Uterus (tissue), 3 donors: ENCODE measurements at regions not wholly inside any gene's neighbourhood (a gene's known extent, or its start where the extent isn't known, plus 50 kb on each side); places are given as distances from the start of the nearest gene placed in this dataset.
"Not testable (repeated sequence)": the region's sequence is repeated elsewhere in the genome, so short reads cannot be mapped to it uniquely, and the experiment has no call there.

Source experiments
- DNase-seq, 2 donors: peaks; one replicate each; pipeline ENCODE4 v3.0.0-alpha.2; 2019 to 2020
- H3K27ac ChIP-seq, 2 donors: fragments of 200-600 bp; sonication (generic); 1 replicate in 1 of 2; 2 replicates in 1 of 2; pipeline ENCODE4 v1.5.1; 2016 to 2018
- H3K27me3 ChIP-seq, 2 donors: fragments of 200-600 bp; sonication (generic); one replicate each; pipeline ENCODE4 v1.5.1; 2018 to 2019; ENCODE audit warnings: control low read depth in 1 of 2
- H3K36me3 ChIP-seq, 2 donors: fragments of 200-600 bp; sonication (generic); one replicate each; pipeline ENCODE4 v1.5.1; 2019; ENCODE audit warnings: control low read depth in 1 of 2
- H3K4me1 ChIP-seq, 2 donors: fragments of 200-600 bp; sonication (generic); one replicate each; pipeline ENCODE4 v1.5.1; 2018 to 2019; ENCODE audit warnings: control low read depth in 1 of 2
- H3K4me3 ChIP-seq, 2 donors: fragments of 200-600 bp; sonication (generic); 1 replicate in 1 of 2; 2 replicates in 1 of 2; pipeline ENCODE4 v1.5.1; 2018 to 2019; ENCODE audit warnings: mild to moderate bottlenecking in 1 of 2
- H3K9me3 ChIP-seq, 2 donors: fragments of 200-600 bp; sonication (generic); one replicate each; pipeline ENCODE4 v1.5.1; 2019; ENCODE audit warnings: control low read depth in 1 of 2
- POLR2A ChIP-seq, 2 donors: fragments of 450-650 bp; IDR thresholded peaks; one replicate each; pipeline ENCODE4 v1.6.1; 2016; ENCODE audit warnings: antibody characterized with exemption in 2 of 2, mild to moderate bottlenecking in 1 of 2, moderate library complexity in 1 of 2
- intact Hi-C: fragments of 100-400 bp; cut with DNase I; formaldehyde crosslinking; loops from one replicate; pipeline ENCODE4 v1.15.1; 2023; ENCODE audit warnings: low total_unique reads
- TF ChIP-seq, protein P1 (sequence below), 4 experiments: fragments of 200-600 bp in 2 of 4; fragments of 450-650 bp in 2 of 4; sonication (generic) in 2 of 4; IDR thresholded peaks; one replicate each; pipeline ENCODE4 v1.5.1; 2016 to 2019; ENCODE audit warnings: antibody characterized with exemption in 4 of 4, mild to moderate bottlenecking in 2 of 4, moderate library complexity in 1 of 4
- donor health status: DM: yes; HTN: yes; CAD: no.

DNA sequence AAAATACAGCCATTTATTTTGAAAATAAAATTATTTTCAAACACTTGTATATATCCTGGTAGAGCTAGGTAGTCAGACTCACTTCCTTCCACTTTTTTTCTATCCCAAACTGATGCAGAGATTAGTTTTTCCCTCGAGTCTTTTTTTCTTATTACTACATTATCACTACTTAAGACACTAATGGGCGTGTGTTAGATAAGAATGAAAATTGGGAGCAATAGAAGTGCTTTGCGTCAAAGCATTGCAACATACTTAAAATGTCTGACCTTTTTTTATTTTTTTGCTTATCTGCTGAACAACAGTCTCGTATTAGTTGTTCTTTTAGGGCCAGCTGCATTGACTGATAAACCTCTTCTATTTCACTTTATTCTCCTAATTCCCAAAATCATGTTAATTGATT lies 1278.7 kb downstream of the CDH12 start:
- DNase-seq: no peak
- intact Hi-C loops: no loop called here
- no peaks in the 10 kb centered on the region for H3K4me1 ChIP-seq
- no peak overlapping the region for H3K4me3 ChIP-seq
- TF ChIP-seq, protein P1, sequence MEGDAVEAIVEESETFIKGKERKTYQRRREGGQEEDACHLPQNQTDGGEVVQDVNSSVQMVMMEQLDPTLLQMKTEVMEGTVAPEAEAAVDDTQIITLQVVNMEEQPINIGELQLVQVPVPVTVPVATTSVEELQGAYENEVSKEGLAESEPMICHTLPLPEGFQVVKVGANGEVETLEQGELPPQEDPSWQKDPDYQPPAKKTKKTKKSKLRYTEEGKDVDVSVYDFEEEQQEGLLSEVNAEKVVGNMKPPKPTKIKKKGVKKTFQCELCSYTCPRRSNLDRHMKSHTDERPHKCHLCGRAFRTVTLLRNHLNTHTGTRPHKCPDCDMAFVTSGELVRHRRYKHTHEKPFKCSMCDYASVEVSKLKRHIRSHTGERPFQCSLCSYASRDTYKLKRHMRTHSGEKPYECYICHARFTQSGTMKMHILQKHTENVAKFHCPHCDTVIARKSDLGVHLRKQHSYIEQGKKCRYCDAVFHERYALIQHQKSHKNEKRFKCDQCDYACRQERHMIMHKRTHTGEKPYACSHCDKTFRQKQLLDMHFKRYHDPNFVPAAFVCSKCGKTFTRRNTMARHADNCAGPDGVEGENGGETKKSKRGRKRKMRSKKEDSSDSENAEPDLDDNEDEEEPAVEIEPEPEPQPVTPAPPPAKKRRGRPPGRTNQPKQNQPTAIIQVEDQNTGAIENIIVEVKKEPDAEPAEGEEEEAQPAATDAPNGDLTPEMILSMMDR (IDR thresholded peaks at IDR 0.05): no peak
- TF ChIP-seq POLR2A (IDR thresholded peaks at IDR 0.05): no peak
- no peaks in the 10 kb centered on the region for H3K9me3 ChIP-seq
- H3K36me3 ChIP-seq: no peaks in the 10 kb centered on the region
- no peak overlapping the region for H3K27ac ChIP-seq
- H3K27me3 ChIP-seq: no peaks in the 10 kb centered on the region

DNA sequence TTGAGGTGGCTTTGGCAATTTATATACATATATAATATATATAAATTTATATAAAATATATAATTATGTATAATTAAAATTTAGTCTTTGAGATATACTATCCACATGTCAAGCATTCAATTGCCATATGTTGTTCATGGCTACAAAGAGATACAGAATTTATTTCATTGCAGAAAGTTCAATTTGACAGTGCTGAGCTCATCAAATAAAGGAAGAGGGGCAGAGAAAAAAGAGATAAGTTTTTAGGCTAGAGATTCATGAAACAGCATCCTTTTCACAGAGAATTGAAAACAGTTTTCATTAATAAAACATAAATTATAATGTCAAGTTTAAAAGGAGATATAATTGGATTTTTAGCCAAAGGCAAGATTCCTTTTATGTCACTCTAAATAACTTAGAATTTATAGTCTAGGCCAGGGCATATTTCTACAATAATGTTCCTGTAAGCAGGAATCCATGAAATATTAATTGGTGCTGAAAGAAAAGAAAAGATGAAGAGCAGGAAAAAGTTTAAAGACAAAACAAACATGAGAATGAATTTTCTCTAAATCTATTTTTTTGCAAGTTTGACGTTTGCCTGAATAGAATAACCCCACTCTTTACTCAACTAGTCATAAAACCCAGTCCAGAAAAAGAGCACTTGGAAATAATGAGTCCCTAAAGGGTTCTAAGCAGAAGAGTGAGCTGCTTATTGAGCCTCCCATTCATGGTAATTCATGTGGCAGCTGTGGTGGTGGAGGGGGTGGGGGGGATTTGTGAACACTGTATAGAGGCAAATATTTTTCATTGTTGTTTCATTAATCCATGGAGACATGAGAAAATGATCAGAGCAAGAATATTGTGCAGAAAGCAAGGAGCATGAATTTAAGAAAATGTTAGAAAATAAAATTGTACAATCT lies 1279.5 kb downstream of the CDH12 start:
- H3K27me3 ChIP-seq: no peaks in the 10 kb centered on the region
- H3K4me3 ChIP-seq: no peak overlapping the region
- no peak overlapping the region for H3K27ac ChIP-seq
- no peaks in the 10 kb centered on the region for H3K4me1 ChIP-seq
- DNase-seq: no peak
- H3K9me3 ChIP-seq: no peaks in the 10 kb centered on the region
- no peak for TF ChIP-seq POLR2A (IDR thresholded peaks at IDR 0.05)
- TF ChIP-seq, protein P1 (IDR thresholded peaks at IDR 0.05): no peak
- intact Hi-C loops: no loop called here
- H3K36me3 ChIP-seq: no peaks in the 10 kb centered on the region

DNA sequence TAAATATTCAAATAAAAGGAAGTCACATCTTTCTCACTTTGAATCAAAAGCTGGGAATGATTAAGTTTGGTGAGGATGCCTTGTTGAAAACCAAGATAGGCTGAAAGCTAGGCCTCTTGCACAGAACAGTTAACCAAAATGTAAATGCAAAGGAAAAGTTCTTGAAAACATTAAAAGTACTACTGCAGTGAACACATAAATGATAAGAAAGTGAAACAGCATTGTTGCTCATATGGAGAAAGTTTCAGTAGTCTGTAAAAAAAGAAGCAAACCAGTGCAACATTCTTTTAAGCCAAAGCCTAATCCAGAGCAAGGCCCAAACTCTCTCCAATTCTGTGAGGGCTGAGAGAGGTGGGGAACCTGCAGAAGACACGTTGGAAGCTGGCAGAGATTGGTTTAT lies 1281.9 kb downstream of the CDH12 start:
- intact Hi-C loops, H3K27ac ChIP-seq, H3K9me3 ChIP-seq, H3K36me3 ChIP-seq, H3K4me1 ChIP-seq, DNase-seq, H3K27me3 ChIP-seq, H3K4me3 ChIP-seq: not testable (repeated sequence)

DNA sequence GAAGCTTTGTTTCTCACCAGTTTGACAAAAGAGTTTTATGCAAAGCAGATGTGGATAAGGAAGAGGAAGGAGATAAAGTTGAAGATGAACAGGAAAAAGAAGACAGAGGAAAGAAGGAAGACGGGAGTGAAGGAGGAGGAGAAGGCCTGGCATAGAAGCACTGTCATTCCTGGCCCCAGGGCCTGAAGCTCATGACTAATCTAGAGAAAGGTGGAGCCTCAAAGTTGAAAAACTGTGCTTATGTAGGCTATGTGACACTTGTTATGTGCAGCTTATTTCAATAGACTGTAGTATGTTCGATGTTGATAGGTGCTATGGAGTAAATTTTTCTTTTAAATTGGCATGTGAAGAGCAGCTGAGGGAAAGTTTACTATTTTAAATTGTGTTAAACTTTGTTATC lies 1294.0 kb downstream of the CDH12 start:
- H3K27ac ChIP-seq, DNase-seq, intact Hi-C loops, H3K27me3 ChIP-seq, H3K9me3 ChIP-seq, H3K4me1 ChIP-seq, H3K4me3 ChIP-seq, H3K36me3 ChIP-seq: not testable (repeated sequence)

DNA sequence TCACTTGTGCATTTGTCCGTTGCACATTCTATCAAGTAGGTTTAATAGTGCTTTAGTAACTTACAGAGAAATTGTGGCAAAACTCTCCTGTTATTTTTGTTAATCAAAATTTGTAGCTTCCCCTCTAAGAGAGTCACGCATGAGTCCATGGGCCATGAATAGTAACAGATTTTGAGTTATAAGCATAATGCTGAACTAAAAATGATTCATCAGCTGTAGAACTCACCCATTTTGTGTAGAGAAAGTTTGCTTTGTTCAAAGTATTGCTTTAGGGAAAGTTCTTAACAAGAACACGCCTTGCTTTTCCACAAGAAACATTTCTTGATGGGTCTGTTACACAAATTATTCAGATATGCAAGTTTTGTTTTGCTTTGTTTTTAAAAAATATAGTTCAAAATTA lies 1300.9 kb downstream of the CDH12 start:
- H3K4me3 ChIP-seq, H3K27ac ChIP-seq, H3K36me3 ChIP-seq, H3K4me1 ChIP-seq, H3K27me3 ChIP-seq, DNase-seq, intact Hi-C loops, H3K9me3 ChIP-seq: not testable (repeated sequence)

DNA sequence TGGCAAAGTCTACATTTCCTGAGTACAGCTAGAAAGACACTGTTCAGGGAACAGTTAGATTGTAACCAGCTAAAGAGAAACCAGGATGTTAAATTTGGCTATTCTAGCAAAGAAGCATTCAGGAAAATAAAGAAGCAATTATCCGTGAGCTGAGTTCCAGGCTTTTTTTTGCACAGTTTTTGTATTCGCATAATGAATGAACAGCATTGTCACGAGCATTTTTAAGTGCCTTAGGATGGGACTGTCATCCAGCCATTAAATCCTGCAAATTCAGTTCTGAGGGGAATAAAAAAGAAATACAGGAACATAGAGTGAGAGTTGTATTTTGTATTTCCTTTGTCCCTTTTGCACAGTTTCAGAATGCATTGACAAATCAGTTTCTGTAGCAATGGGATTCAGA lies 1302.2 kb downstream of the CDH12 start:
- H3K27ac ChIP-seq, intact Hi-C loops, H3K9me3 ChIP-seq, H3K4me1 ChIP-seq, H3K36me3 ChIP-seq, DNase-seq, H3K27me3 ChIP-seq, H3K4me3 ChIP-seq: not testable (repeated sequence)

DNA sequence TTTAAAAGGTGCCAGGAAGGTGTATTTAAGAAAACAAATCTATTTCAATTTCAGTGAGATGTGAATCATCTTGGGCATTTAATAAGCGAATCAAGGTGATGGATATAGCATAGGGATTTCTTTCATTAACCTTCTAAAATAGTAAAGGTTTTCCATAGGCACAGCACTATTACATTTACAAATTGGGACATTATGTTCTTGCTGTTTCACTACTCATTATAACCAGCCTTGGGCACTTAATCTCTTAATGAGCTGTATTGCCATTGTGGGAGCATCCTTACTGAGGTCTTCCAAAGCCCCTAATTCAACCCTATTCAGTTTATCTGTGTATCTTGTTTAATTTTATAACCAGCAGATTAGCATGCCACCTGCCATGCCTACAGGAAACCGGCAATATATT lies 1305.5 kb downstream of the CDH12 start:
- not testable (repeated sequence) for H3K27me3 ChIP-seq

DNA sequence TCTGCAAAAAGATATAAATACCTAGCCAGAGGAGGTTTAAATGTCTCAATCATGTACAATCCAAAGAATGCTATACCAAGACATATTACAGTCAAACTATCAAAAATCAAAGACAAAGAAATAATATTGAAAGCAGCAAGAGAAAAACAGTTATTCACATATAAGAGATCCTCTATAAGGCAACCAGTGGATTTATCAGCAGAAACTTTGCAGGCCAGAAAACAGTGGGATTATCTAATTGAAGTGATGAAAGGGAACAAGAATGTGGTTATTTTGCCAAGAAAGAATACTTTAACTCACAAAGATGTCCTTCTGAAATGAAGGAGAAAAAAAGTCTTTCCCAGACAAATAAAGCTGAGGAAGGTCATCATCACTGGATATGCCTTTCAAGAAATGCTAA lies 1318.0 kb downstream of the CDH12 start:
- intact Hi-C loops, DNase-seq, H3K36me3 ChIP-seq, H3K27ac ChIP-seq, H3K9me3 ChIP-seq, H3K27me3 ChIP-seq, H3K4me1 ChIP-seq, H3K4me3 ChIP-seq: not testable (repeated sequence)

More for the DNA sequence above, 1305.5 kb downstream of the CDH12 start:
- H3K27ac ChIP-seq, H3K36me3 ChIP-seq, H3K9me3 ChIP-seq, H3K4me1 ChIP-seq, DNase-seq, H3K4me3 ChIP-seq, intact Hi-C loops: not testable (repeated sequence)

DNA sequence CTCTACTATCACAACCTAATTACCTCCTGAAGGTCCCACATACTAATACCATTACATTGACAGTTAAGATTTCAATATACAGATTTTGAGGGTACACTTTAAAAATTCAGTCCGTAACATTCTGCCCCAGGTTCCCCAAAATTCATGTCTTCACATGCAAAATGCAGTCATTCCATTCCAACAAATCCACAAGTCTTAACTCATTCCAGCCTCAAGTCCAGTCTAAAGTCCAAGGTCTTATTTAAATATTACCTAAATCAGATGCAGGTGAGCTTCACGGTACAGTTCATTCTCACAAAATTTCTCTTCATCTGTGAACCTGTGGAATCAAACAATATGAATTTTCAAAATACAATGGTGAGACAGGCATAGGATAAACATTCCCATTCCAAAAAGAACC lies 1332.0 kb downstream of the CDH12 start:
- H3K27me3 ChIP-seq, H3K4me3 ChIP-seq, H3K27ac ChIP-seq, H3K36me3 ChIP-seq, H3K9me3 ChIP-seq, intact Hi-C loops, DNase-seq, H3K4me1 ChIP-seq: not testable (repeated sequence)

DNA sequence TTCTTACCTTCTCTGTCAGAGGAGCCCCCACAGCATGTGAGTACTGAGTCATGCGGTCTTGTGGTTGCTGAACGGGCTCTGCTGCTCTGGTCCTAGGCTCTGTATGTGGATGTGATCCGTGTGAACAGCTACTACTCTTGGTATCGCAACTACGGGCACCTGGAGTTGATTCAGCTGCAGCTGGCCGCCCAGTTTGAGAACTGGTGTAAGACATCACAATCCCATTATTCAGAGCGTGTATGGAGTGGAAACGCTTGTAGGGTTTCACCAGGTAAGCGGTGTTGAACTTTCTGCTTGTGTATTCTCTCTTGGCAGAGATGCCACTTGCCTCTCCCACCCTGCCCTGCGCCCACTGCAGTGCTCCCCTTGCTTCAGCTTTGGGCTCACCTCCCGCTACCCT lies 1356.2 kb downstream of the CDH12 start:
- H3K4me3 ChIP-seq, H3K9me3 ChIP-seq, DNase-seq, H3K27me3 ChIP-seq, intact Hi-C loops, H3K27ac ChIP-seq, H3K4me1 ChIP-seq, H3K36me3 ChIP-seq: not testable (repeated sequence)

DNA sequence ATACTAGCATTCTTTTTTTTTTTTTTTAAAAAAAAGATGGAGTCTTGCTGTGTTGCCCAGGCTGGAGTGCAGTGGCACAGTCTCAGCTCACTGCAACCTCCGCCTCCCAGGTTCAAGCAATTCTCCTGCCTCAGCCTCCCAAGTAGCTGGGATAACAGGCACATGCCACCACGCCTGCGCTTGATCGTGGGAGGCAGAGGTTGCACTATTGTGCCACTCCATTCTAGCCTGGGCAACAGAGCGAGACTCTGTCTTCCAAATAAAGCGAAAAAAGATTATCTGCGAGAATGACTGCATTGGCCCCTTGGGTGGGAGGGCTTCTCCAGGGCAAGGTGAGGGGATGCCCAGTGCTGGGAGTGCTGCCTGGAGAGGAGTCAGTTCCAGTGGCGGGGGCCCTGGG lies 1357.1 kb downstream of the CDH12 start:
- H3K4me3 ChIP-seq, H3K27ac ChIP-seq, H3K27me3 ChIP-seq, H3K4me1 ChIP-seq, H3K36me3 ChIP-seq, H3K9me3 ChIP-seq, DNase-seq, intact Hi-C loops: not testable (repeated sequence)

DNA sequence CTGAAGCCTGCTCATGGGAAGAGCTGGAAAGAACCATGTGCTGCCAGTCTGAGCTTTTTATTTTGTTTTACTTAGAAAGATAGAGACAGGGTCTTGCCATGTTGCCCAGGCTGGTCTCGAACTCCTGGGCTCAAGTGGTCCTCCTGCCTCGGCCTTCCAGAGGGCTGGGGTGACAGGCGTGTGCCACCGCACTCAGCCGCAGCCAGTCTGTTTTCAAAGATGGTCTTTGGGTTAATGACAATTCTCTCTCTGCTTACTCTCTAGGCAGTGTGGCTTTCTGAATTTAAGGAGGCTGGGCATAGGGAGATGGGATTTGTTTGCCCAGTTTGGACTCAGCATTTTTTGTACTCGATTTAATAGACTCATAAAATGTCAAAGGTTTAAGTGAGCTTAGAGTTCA lies 1357.9 kb downstream of the CDH12 start:
- H3K4me3 ChIP-seq, DNase-seq, H3K27me3 ChIP-seq, H3K36me3 ChIP-seq, H3K27ac ChIP-seq, intact Hi-C loops, H3K9me3 ChIP-seq, H3K4me1 ChIP-seq: not testable (repeated sequence)
